ENCODE measurements at regions not wholly inside any gene's neighbourhood (a gene's known extent, or its start where the extent isn't known, plus 50 kb on each side); places are given as distances from the start of the nearest gene placed in this dataset.

GRCh38 chr2:41944220-41944880 lies 103.5 kb upstream of the PKDCC start:
- TF ChIP-seq, protein P1, sequence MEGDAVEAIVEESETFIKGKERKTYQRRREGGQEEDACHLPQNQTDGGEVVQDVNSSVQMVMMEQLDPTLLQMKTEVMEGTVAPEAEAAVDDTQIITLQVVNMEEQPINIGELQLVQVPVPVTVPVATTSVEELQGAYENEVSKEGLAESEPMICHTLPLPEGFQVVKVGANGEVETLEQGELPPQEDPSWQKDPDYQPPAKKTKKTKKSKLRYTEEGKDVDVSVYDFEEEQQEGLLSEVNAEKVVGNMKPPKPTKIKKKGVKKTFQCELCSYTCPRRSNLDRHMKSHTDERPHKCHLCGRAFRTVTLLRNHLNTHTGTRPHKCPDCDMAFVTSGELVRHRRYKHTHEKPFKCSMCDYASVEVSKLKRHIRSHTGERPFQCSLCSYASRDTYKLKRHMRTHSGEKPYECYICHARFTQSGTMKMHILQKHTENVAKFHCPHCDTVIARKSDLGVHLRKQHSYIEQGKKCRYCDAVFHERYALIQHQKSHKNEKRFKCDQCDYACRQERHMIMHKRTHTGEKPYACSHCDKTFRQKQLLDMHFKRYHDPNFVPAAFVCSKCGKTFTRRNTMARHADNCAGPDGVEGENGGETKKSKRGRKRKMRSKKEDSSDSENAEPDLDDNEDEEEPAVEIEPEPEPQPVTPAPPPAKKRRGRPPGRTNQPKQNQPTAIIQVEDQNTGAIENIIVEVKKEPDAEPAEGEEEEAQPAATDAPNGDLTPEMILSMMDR (IDR thresholded peaks at IDR 0.05; ENCODE audit: low read depth, low read length) = no peak
- TF ChIP-seq EZH2phosphoT487 (IDR thresholded peaks at IDR 0.05; ENCODE audit: low read depth) = no peak
